ENCODE measurements at regions not wholly inside any gene's neighbourhood (a gene's known extent, or its start where the extent isn't known, plus 50 kb on each side); places are given as distances from the start of the nearest gene placed in this dataset.

DNA sequence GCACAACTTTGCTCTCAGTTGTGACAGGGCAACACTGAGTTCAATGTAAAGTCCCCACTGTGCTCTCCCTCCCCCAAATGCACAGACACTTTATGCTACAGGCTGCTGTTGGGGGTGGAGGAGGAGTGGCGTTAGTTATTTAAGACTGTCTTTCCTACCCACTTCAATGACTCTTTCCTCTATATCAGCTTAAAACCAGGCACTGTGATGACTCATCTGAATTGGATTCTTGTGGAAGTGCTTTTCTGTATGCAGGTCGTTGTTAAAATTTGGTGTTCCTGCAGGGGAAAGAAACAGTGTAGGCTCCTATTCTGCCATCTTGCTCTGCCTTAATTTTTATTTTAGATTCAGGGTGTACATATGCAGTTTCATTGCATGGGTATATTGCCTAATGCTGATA lies 1157.2 kb upstream of the ADGRL3 start:
- TF ChIP-seq POLR2A (IDR thresholded peaks at IDR 0.05; ENCODE audit: low read length) (no peak), GATA1 (IDR thresholded peaks at IDR 0.05; ENCODE audit: low read depth, low read length) (no peak)

All from erythroblast (primary cell).